Fibroblast of lung (primary cell): ENCODE measurements at regions not wholly inside any gene's neighbourhood (a gene's known extent, or its start where the extent isn't known, plus 50 kb on each side); places are given as distances from the start of the nearest gene placed in this dataset.

Source experiments
- DNase-seq, 2 donors: peaks; one replicate each; pipeline versions ENCODE4 v3.0.0 to v3.0.0-alpha.2; 2010; ENCODE audit warnings: low read depth in 2 of 2
- H2AFZ ChIP-seq: 2 replicates; pipeline ENCODE4 v1.5.1; 2012; ENCODE audit warnings: low read length, control low read depth, inconsistent platforms
- H3K27ac ChIP-seq: 2 replicates; pipeline ENCODE4 v1.5.1; 2011; ENCODE audit warnings: low read length, control low read depth; ENCODE audit not compliant: insufficient read depth
- H3K27me3 ChIP-seq: 2 replicates; pipeline ENCODE4 v1.5.1; 2011; ENCODE audit warnings: mild to moderate bottlenecking, low read length; ENCODE audit not compliant: control insufficient read depth, insufficient read depth
- H3K36me3 ChIP-seq: 2 replicates; pipeline ENCODE4 v1.5.1; 2011; ENCODE audit warnings: low read length; ENCODE audit not compliant: control insufficient read depth, insufficient read depth
- H3K4me1 ChIP-seq: 2 replicates; pipeline ENCODE4 v1.5.1; 2011; ENCODE audit warnings: low read length; ENCODE audit not compliant: control insufficient read depth, insufficient read depth; ENCODE audit errors: extremely low read depth
- H3K4me2 ChIP-seq: 2 replicates; pipeline ENCODE4 v1.5.1; 2011; ENCODE audit warnings: low read length, control low read depth; ENCODE audit not compliant: insufficient read depth; ENCODE audit errors: extremely low read depth
- H3K4me3 ChIP-seq, 4 experiments: fragments of 200-600 bp in 1 of 4; sonication (generic) in 1 of 4; replicated peaks in 1 of 4; 2 replicates each; pipeline ENCODE4 v1.5.1; 2011 to 2016; ENCODE audit warnings: low read length in 4 of 4, low read depth in 3 of 4, mild to moderate bottlenecking in 3 of 4, control low read depth in 2 of 4, inconsistent platforms in 1 of 4, mixed read lengths in 1 of 4; ENCODE audit not compliant: insufficient read depth in 1 of 4; ENCODE audit errors: control extremely low read depth in 1 of 4
- H3K79me2 ChIP-seq: 2 replicates; pipeline ENCODE4 v1.5.1; 2012; ENCODE audit warnings: mild to moderate bottlenecking, low read length, inconsistent platforms; ENCODE audit not compliant: control insufficient read depth, insufficient read depth
- H3K9ac ChIP-seq: 2 replicates; pipeline ENCODE4 v1.5.1; 2011; ENCODE audit warnings: mild to moderate bottlenecking, low read length, control low read depth; ENCODE audit not compliant: insufficient read depth
- H3K9me3 ChIP-seq: 2 replicates; pipeline ENCODE4 v1.5.1; 2012; ENCODE audit warnings: low read depth, low read length; ENCODE audit not compliant: control insufficient read depth, insufficient read depth
- H4K20me1 ChIP-seq: 2 replicates; pipeline ENCODE4 v1.5.1; 2011; ENCODE audit warnings: low read length; ENCODE audit not compliant: control insufficient read depth, insufficient read depth; ENCODE audit errors: extremely low read depth
- EZH2 ChIP-seq: IDR thresholded peaks from 2 replicates; pipeline ENCODE4 v1.5.1; 2012; ENCODE audit warnings: low read length, control low read depth, mild to moderate bottlenecking; ENCODE audit errors: missing control alignments
- TF ChIP-seq, protein P1 (sequence below), 2 donors: IDR thresholded peaks in 1 of 2; conservative IDR thresholded peaks in 1 of 2; 1 replicate in 1 of 2; 2 replicates in 1 of 2; pipeline ENCODE4 v1.5.1; 2011 to 2012; ENCODE audit warnings: low read length in 2 of 2, control low read depth in 1 of 2, inconsistent platforms in 1 of 2, low read depth in 1 of 2, mild to moderate bottlenecking in 1 of 2

DNA sequence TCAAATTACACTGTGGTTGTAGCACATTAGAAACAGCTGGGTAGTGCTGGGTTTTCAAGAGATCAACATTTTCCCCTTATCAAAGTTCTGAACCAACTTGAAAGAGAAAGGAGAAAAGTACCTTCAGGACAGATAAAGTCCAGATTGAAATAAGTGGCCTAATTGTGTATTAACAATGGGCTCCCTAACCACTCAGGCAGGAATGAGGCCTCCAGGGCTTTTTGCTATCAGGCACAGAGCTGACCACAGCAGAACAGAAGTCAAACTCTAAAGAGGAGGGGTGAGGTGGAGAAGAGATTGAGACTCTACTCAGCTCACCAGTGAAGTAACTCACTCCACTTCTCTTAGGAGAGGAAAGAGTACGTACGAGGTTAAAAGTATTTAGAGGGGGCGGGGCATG, 394.1 kb upstream of the PHF14 start:
- Histone ChIP-seq H3K9ac (no peak overlapping the region), H3K27me3 (no peaks in the 10 kb centered on the region), H3K79me2 (no peaks in the 10 kb centered on the region), H3K4me2 (no peak overlapping the region), H2AFZ (no peak overlapping the region), H4K20me1 (no peaks in the 10 kb centered on the region), H3K4me3 (no peak overlapping the region), H3K9me3 (no peaks in the 10 kb centered on the region), H3K4me1 (no peaks in the 10 kb centered on the region), H3K27ac (no peak overlapping the region), H3K36me3 (no peaks in the 10 kb centered on the region)
- TF ChIP-seq EZH2: no peak
- TF ChIP-seq, protein P1, sequence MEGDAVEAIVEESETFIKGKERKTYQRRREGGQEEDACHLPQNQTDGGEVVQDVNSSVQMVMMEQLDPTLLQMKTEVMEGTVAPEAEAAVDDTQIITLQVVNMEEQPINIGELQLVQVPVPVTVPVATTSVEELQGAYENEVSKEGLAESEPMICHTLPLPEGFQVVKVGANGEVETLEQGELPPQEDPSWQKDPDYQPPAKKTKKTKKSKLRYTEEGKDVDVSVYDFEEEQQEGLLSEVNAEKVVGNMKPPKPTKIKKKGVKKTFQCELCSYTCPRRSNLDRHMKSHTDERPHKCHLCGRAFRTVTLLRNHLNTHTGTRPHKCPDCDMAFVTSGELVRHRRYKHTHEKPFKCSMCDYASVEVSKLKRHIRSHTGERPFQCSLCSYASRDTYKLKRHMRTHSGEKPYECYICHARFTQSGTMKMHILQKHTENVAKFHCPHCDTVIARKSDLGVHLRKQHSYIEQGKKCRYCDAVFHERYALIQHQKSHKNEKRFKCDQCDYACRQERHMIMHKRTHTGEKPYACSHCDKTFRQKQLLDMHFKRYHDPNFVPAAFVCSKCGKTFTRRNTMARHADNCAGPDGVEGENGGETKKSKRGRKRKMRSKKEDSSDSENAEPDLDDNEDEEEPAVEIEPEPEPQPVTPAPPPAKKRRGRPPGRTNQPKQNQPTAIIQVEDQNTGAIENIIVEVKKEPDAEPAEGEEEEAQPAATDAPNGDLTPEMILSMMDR (conservative IDR thresholded peaks at IDR 0.05 in 1 of 2, IDR thresholded peaks at IDR 0.05 in 1 of 2; ENCODE audit: low read depth in 1 of 2, low read length in 2 of 2): no peak
- no peak for DNase-seq

DNA sequence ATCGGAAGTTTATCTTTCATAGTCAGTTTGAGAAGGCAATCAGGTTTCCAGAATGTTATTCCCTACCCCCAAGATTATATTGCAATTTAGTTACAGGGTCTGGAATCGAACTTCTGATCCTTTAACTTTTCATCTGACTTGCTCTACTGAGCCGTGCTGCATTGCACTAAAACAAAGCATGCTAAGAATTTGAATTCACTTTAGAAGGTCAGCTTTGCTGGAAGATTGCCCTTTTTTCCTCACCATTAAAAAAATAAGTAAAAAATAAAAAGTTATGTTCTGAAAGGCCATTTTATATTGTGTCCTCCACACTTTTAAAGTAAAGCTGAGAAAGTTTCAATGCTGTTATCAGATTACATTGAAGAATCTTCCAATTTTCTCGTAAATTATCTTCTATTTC, 388.8 kb upstream of the PHF14 start:
- TF ChIP-seq EZH2: no peak
- TF ChIP-seq, protein P1 (conservative IDR thresholded peaks at IDR 0.05 in 1 of 2, IDR thresholded peaks at IDR 0.05 in 1 of 2; ENCODE audit: low read depth in 1 of 2, low read length in 2 of 2): no peak
- Histone ChIP-seq H3K4me3 (no peak overlapping the region), H3K9me3 (no peaks in the 10 kb centered on the region), H3K27me3 (no peaks in the 10 kb centered on the region), H3K9ac (no peak overlapping the region), H4K20me1 (no peaks in the 10 kb centered on the region), H3K27ac (no peak overlapping the region), H3K4me2 (no peak overlapping the region), H3K79me2 (no peaks in the 10 kb centered on the region), H3K4me1 (no peaks in the 10 kb centered on the region), H2AFZ (no peak overlapping the region), H3K36me3 (no peaks in the 10 kb centered on the region)
- DNase-seq: no peak

DNA sequence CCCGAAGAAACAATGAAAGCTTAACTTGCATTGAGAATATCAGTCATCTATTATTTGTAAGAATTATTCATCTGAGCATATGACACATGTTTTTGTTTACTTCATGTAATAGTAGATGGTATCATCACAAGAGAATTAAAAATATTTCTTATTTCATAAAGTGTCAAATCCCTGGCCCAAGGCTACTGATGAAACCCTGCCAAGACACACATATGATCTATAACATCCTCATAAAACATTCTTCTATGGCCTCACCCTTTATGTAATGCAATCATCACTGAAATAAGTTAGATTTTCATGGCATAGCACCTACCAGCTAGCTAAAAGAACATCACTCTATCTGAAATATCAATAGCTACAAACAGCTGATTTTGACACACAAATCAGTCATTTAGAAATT, 385.6 kb upstream of the PHF14 start:
- H3K27me3 ChIP-seq: no peaks in the 10 kb centered on the region
- H3K9ac ChIP-seq: no peak overlapping the region
- H2AFZ ChIP-seq: no peak overlapping the region
- no peak overlapping the region for H3K4me3 ChIP-seq
- H3K79me2 ChIP-seq: no peaks in the 10 kb centered on the region
- no peaks in the 10 kb centered on the region for H3K9me3 ChIP-seq
- no peaks in the 10 kb centered on the region for H3K36me3 ChIP-seq
- no peak for DNase-seq
- TF ChIP-seq, protein P1 (conservative IDR thresholded peaks at IDR 0.05 in 1 of 2, IDR thresholded peaks at IDR 0.05 in 1 of 2; ENCODE audit: low read depth in 1 of 2, low read length in 2 of 2): no peak
- no peak for TF ChIP-seq EZH2
- no peaks in the 10 kb centered on the region for H4K20me1 ChIP-seq
- no peaks in the 10 kb centered on the region for H3K4me1 ChIP-seq
- no peak overlapping the region for H3K27ac ChIP-seq
- no peak overlapping the region for H3K4me2 ChIP-seq
